DND-41 (cell line): ENCODE measurements at regions not wholly inside any gene's neighbourhood (a gene's known extent, or its start where the extent isn't known, plus 50 kb on each side); places are given as distances from the start of the nearest gene placed in this dataset.

Experiments used
- ATAC-seq: fragments of 200-7000 bp; cut with Tn5 transposase; 3 replicates; pipeline ENCODE4 v1.9.1; 2021; ENCODE audit warnings: low read depth; ENCODE audit not compliant: insufficient read depth
- DNase-seq: peaks from one replicate; pipeline ENCODE4 v3.0.0-alpha.2; 2020
- H2AFZ ChIP-seq: 2 replicates; pipeline ENCODE4 v1.6.0; 2012; ENCODE audit warnings: low read depth, low read length
- H3K27ac ChIP-seq: 2 replicates; pipeline ENCODE4 v1.5.1; 2012; ENCODE audit warnings: low read length, inconsistent platforms
- H3K27me3 ChIP-seq: fragments of 200-600 bp; sonication (generic); 2 replicates; pipeline ENCODE4 v1.6.0; 2012; ENCODE audit warnings: low read length, mild to moderate bottlenecking, inconsistent platforms; ENCODE audit not compliant: insufficient read depth, poor library complexity
- H3K36me3 ChIP-seq: 2 replicates; pipeline ENCODE4 v1.5.1; 2012; ENCODE audit warnings: low read length, inconsistent platforms; ENCODE audit not compliant: insufficient read depth
- H3K4me1 ChIP-seq: 2 replicates; pipeline ENCODE4 v1.5.1; 2012; ENCODE audit warnings: mild to moderate bottlenecking, low read length; ENCODE audit not compliant: insufficient read depth
- H3K4me2 ChIP-seq: 2 replicates; pipeline ENCODE4 v1.6.0; 2012; ENCODE audit warnings: mild to moderate bottlenecking, moderate library complexity, low read length, inconsistent platforms; ENCODE audit not compliant: insufficient read depth
- H3K4me3 ChIP-seq, 2 experiments: fragments of 200-600 bp in 1 of 2; shearing (Covaris generic) in 1 of 2; 2 replicates each; pipeline ENCODE4 v1.5.1; 2012 to 2016; ENCODE audit warnings: inconsistent platforms in 2 of 2, low read length in 2 of 2, mild to moderate bottlenecking in 2 of 2, low read depth in 1 of 2, moderate library complexity in 1 of 2
- H3K79me2 ChIP-seq: 2 replicates; pipeline ENCODE4 v1.6.0; 2012; ENCODE audit warnings: low read length, inconsistent platforms; ENCODE audit not compliant: insufficient read depth
- H3K9ac ChIP-seq: 2 replicates; pipeline ENCODE4 v1.6.0; 2012; ENCODE audit warnings: low read depth, mild to moderate bottlenecking, inconsistent platforms, low read length, moderate library complexity
- H3K9me3 ChIP-seq: 2 replicates; pipeline ENCODE4 v1.5.1; 2012; ENCODE audit warnings: low read length, moderate library complexity, mild to moderate bottlenecking, inconsistent platforms; ENCODE audit not compliant: insufficient read depth, severe bottlenecking
- H4K20me1 ChIP-seq: 2 replicates; pipeline ENCODE4 v1.6.0; 2012; ENCODE audit warnings: low read length; ENCODE audit not compliant: insufficient read depth
- CTCF ChIP-seq: IDR thresholded peaks from 2 replicates; pipeline ENCODE4 v1.5.1; 2012; ENCODE audit warnings: borderline replicate concordance, low read length, moderate library complexity, mild to moderate bottlenecking; ENCODE audit not compliant: poor library complexity, severe bottlenecking; ENCODE audit errors: extremely low read depth
- EZH2 ChIP-seq: IDR thresholded peaks from 3 replicates; pipeline ENCODE4 v1.6.1; 2012; ENCODE audit warnings: borderline replicate concordance, low read depth, mild to moderate bottlenecking, moderate library complexity, low read length, inconsistent platforms; ENCODE audit not compliant: severe bottlenecking

- H3K79me2 ChIP-seq: no peaks in the 10 kb centered on the region
- ATAC-seq: no peak
- no peak overlapping the region for H3K4me3 ChIP-seq
- no peak overlapping the region for H3K27ac ChIP-seq
- no peaks in the 10 kb centered on the region for H4K20me1 ChIP-seq
- no peak overlapping the region for H2AFZ ChIP-seq
- no peak overlapping the region for H3K4me2 ChIP-seq
- no peak for DNase-seq
- H3K36me3 ChIP-seq: no peaks in the 10 kb centered on the region
- H3K27me3 ChIP-seq: no peaks in the 10 kb centered on the region
- no peak overlapping the region for H3K9ac ChIP-seq
- H3K9me3 ChIP-seq: no peaks in the 10 kb centered on the region
- no peak for TF ChIP-seq EZH2
- TF ChIP-seq CTCF: no peak
- no peaks in the 10 kb centered on the region for H3K4me1 ChIP-seq
Observed at GRCh38 chr9:13487498-13487897, 208.0 kb upstream of the MPDZ start.

- Histone ChIP-seq H3K79me2 (no peaks in the 10 kb centered on the region), H3K4me3 (no peak overlapping the region), H3K9ac (no peak overlapping the region), H3K27ac (no peak overlapping the region), H3K4me2 (no peak overlapping the region), H3K9me3 (no peaks in the 10 kb centered on the region), H4K20me1 (no peaks in the 10 kb centered on the region), H2AFZ (no peak overlapping the region), H3K4me1 (no peaks in the 10 kb centered on the region), H3K27me3 (no peaks in the 10 kb centered on the region), H3K36me3 (no peaks in the 10 kb centered on the region)
- ATAC-seq (no peak), DNase-seq (no peak)
- TF ChIP-seq EZH2 (no peak), CTCF (no peak)
Observed at GRCh38 chr9:13487071-13487470, 207.6 kb upstream of the MPDZ start.

GRCh38 chr9:13485068-13485596 is 205.6 kb upstream of the MPDZ start:
- DNase-seq: no peak
- no peaks in the 10 kb centered on the region for H3K27me3 ChIP-seq

More at GRCh38 chr9:13485068-13485596, 205.6 kb upstream of the MPDZ start:
- Histone ChIP-seq H2AFZ (no peak overlapping the region), H3K9ac (no peak overlapping the region), H3K4me2 (no peak overlapping the region), H3K9me3 (no peaks in the 10 kb centered on the region), H3K36me3 (no peaks in the 10 kb centered on the region), H3K27ac (no peak overlapping the region), H3K4me1 (no peaks in the 10 kb centered on the region), H3K79me2 (no peaks in the 10 kb centered on the region), H4K20me1 (no peaks in the 10 kb centered on the region), H3K4me3 (no peak overlapping the region)
- no peak for ATAC-seq
- TF ChIP-seq EZH2: no peak
- no peak for TF ChIP-seq CTCF
